AG09319 (cell line): ENCODE measurements at regions not wholly inside any gene's neighbourhood (a gene's known extent, or its start where the extent isn't known, plus 50 kb on each side); places are given as distances from the start of the nearest gene placed in this dataset.
A peak's percentile ranks its signal among the peaks of the same experiment; 100 is the strongest.

Experiments
- DNase-seq: peaks from one replicate; pipeline ENCODE4 v3.0.0-alpha.2; 2010; ENCODE audit warnings: low read depth; ENCODE audit errors: extremely low read depth
- TF ChIP-seq, protein P1 (sequence below): IDR thresholded peaks from 2 replicates; pipeline ENCODE4 v1.5.1; 2011; ENCODE audit warnings: low read depth, mild to moderate bottlenecking, inconsistent platforms, low read length, moderate library complexity

DNA sequence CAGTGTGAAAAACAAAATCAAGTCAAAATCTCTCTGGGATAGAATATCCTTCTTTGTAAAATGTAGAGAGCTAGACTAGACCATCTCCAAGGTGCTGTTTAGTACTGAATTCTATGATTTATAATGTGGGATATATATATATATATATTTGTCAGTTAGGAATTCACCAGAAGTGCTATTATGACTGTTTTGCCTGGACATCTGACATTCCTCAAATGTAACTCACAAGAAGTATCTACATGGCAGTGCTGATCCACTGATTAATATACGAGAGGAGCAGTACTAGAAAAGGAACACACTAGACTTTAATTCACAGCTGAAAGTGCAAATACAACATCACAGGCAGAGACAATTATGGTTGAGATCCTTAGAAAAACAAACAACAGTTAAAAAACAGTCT is 208.9 kb downstream of the GBA3 start:
- TF ChIP-seq, protein P1, sequence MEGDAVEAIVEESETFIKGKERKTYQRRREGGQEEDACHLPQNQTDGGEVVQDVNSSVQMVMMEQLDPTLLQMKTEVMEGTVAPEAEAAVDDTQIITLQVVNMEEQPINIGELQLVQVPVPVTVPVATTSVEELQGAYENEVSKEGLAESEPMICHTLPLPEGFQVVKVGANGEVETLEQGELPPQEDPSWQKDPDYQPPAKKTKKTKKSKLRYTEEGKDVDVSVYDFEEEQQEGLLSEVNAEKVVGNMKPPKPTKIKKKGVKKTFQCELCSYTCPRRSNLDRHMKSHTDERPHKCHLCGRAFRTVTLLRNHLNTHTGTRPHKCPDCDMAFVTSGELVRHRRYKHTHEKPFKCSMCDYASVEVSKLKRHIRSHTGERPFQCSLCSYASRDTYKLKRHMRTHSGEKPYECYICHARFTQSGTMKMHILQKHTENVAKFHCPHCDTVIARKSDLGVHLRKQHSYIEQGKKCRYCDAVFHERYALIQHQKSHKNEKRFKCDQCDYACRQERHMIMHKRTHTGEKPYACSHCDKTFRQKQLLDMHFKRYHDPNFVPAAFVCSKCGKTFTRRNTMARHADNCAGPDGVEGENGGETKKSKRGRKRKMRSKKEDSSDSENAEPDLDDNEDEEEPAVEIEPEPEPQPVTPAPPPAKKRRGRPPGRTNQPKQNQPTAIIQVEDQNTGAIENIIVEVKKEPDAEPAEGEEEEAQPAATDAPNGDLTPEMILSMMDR = no peak
- no peak for DNase-seq

DNA sequence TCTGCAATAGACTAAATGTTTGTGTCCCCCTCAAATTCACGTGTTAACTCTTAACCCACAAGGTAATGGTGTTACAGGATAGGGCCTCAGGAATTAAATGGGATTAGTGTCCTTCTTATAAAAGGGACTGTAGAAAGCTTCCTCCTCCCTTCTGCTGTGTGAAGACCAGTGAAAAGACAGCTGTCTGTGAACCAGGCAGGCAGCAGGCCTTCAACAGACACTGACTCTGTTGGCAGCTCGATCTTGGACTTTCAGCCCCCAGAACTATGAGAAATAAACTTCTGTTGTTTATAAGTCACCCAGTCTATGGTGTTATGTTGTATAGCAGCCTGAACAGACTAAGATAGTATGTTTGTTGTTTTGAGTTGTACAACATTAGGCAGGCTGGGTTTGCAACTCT is 208.1 kb downstream of the GBA3 start:
- TF ChIP-seq, protein P1 = no peak
- DNase-seq = no peak

DNA sequence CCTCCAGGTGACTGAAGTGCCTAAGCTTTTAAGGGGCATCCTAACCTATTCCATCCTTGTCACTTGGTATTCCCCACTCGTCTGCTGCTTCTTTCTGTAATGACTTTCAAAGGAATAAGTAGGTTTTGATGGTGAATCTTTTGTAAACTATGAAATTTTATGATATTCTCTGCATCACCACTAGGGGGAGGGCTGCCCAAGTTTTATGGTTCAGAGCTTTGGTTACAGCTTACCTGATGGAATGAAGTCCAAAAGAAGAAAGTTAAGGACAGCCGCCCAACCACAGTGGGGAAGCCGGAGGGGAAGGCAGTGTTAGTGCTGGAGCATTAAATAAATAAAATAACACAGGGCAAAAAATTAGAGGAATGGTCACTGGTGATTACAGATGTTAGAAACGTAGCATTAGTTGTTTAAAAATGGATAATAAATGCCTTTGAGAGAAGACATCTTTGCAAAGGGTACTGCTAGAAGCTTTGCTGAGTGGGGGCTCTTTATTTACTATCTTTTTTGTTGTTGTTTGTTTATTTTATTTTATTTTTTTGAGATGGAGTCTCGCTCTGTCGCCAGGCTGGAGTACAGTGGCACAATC is 204.9 kb downstream of the GBA3 start:
- peak; percentile 0 for DNase-seq
- TF ChIP-seq, protein P1 = peak; percentile 73

DNA sequence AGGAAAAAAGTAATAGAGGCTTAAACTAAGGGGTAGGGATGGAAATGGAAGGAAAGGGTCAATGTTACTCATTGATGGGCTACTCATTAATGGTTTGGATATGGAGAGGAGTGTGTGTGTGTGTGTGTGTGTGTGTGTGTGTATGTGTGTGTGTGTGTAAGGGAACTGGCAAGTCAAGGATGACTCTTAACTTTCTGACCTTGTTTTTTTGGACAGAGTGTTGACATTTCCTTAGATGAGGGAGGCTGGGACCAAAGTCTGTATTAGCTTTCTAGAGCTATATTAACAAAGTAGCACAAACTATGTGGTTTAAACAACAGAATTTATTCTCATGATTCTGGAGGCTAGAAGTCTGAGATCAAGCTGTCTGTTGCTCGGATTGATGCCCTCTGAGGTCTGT is 202.7 kb downstream of the GBA3 start:
- no peak for DNase-seq
- TF ChIP-seq, protein P1 = no peak

DNA sequence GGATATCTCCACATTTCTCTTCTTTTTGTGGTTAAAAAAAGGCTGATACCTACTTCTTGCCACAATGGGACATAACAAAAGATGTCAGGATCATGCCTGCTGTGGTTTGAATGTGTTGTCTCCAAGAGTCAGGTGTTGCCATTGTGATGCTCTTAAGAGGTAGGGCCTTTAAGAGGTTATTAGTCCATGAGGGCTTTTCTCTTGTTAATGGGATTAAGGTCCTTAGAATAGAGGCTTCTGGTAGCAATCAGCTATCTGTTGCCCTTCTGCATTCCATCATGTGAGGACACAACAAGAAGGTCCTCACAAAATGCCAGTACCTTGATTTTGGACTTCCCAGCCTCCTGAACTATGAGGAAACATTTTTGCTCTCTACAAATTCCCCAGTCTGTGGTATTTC is 191.4 kb downstream of the GBA3 start:
- DNase-seq = no peak
- TF ChIP-seq, protein P1 = no peak

DNA sequence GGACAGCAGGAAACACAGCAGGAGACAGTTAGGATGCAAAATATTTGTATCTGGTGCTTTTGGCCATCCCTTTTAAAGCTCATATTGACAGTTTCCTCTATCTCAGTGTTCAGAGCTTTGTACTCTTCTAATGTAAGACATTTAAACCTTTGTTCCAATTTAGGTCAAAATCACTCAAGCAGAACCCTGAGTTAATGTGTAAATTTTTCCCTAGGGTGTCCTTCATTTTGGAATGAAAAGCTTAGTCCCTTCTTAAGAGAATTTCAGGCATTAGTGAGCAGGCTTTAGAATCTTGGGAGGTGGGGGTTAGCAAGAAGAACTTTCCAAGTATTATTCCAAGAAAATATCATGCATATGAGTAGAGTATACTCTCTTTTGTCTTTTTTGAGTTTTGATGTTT is 188.7 kb downstream of the GBA3 start:
- TF ChIP-seq, protein P1 = no peak
- no peak for DNase-seq

DNA sequence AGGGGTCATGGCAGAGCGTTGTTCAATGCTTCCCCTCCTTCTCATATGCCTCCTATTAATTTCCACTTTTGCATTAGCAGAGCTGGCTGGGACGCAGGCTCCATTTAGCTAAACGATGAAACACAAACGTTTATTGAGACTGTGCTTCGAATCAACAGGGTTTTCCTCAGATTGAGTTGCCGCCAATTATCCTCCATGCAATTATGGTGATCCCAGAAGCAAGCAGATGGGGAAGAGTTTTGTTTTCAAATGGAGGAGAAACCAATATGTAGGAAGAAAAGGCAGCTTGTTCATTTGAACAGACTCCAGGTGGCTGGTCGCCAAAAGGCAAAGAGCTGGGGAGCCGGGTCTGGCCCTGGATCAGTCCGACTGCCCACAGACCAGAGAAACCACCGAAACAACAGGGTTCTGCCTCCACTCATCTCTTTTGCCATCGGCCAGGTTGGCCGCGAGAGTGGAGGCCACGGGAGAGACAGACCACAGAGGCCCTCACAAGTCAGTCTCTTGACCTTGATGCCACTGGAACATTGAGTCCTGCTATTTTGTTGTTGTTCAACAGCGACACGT is 184.8 kb downstream of the GBA3 start:
- no peak for DNase-seq

More for the DNA sequence above, 184.8 kb downstream of the GBA3 start:
- TF ChIP-seq, protein P1 = no peak
